Neural cell (in vitro differentiated cells): ENCODE measurements at regions not wholly inside any gene's neighbourhood (a gene's known extent, or its start where the extent isn't known, plus 50 kb on each side); places are given as distances from the start of the nearest gene placed in this dataset.

ENCODE experiments used
- H2AFZ ChIP-seq: fragments of 200-600, 300-800 bp; sonication (generic), shearing (Covaris generic); 2 replicates; pipeline ENCODE4 v1.6.0; 2014; ENCODE audit warnings: low read depth, mild to moderate bottlenecking, antibody characterized with exemption, low read length, moderate library complexity
- H3F3A ChIP-seq: fragments of 200-600 bp; shearing (Covaris generic); 2 replicates; pipeline ENCODE4 v1.6.1; 2016; ENCODE audit warnings: mild to moderate bottlenecking, moderate library complexity, mixed read lengths, antibody characterized with exemption, low read length; ENCODE audit not compliant: insufficient read depth, poor library complexity, severe bottlenecking
- H3K27ac ChIP-seq: fragments of 200-600, 300-800 bp; sonication (generic), shearing (Covaris generic); 2 replicates; pipeline ENCODE4 v1.5.1; 2014; ENCODE audit warnings: mild to moderate bottlenecking, low read length, moderate library complexity
- H3K27me3 ChIP-seq: fragments of 300-800, 200-600 bp; sonication (generic), shearing (Covaris generic); 2 replicates; pipeline ENCODE4 v1.6.0; 2014; ENCODE audit warnings: mild to moderate bottlenecking, low read depth, low read length, moderate library complexity; ENCODE audit not compliant: insufficient read depth
- H3K36me3 ChIP-seq: fragments of 300-800, 200-600 bp; sonication (generic), shearing (Covaris generic); 2 replicates; pipeline ENCODE4 v1.5.1; 2014; ENCODE audit warnings: mild to moderate bottlenecking, antibody characterized with exemption, low read length, moderate library complexity; ENCODE audit not compliant: insufficient read depth
- H3K4me2 ChIP-seq: fragments of 300-800, 200-600 bp; sonication (generic), shearing (Covaris generic); 2 replicates; pipeline ENCODE4 v1.6.0; 2014; ENCODE audit warnings: mild to moderate bottlenecking, low read length
- H3K4me3 ChIP-seq: fragments of 300-800, 200-600 bp; sonication (generic), shearing (Covaris generic); 2 replicates; pipeline ENCODE4 v1.5.1; 2014; ENCODE audit warnings: mild to moderate bottlenecking, low read length, moderate library complexity
- H3K79me2 ChIP-seq: fragments of 200-600 bp; shearing (Covaris generic); replicated peaks from 2 replicates; pipeline ENCODE4 v1.6.0; 2014; ENCODE audit warnings: mild to moderate bottlenecking, low read length, moderate library complexity; ENCODE audit not compliant: insufficient read depth
- H3K9ac ChIP-seq: fragments of 300-800, 200-600 bp; sonication (generic), shearing (Covaris generic); 2 replicates; pipeline ENCODE4 v1.6.1; 2016; ENCODE audit warnings: mild to moderate bottlenecking, low read length, mixed read lengths
- H3K9me2 ChIP-seq: fragments of 200-600 bp; shearing (Covaris generic); 2 replicates; pipeline ENCODE4 v1.6.1; 2016; ENCODE audit warnings: mild to moderate bottlenecking, low read length, mixed read lengths; ENCODE audit not compliant: insufficient read depth
- H3K9me3 ChIP-seq: fragments of 200-600, 300-800 bp; sonication (generic), shearing (Covaris generic); 2 replicates; pipeline ENCODE4 v1.6.1; 2016; ENCODE audit warnings: mild to moderate bottlenecking, mixed run types, low read length, moderate library complexity, mixed read lengths
- H4K20me1 ChIP-seq: fragments of 200-600 bp; shearing (Covaris generic); 2 replicates; pipeline ENCODE4 v1.6.1; 2016; ENCODE audit warnings: mild to moderate bottlenecking, mixed run types; ENCODE audit not compliant: insufficient read depth
- EP300 ChIP-seq: fragments of 450-650 bp; conservative IDR thresholded peaks from 2 replicates; pipeline ENCODE4 v1.6.1; 2014; ENCODE audit warnings: antibody characterized with exemption, mild to moderate bottlenecking, moderate library complexity; ENCODE audit not compliant: poor library complexity, severe bottlenecking
- EZH2 ChIP-seq: fragments of 200-600, 300-800 bp; shearing (Covaris generic), sonication (generic); IDR thresholded peaks from 2 replicates; pipeline ENCODE4 v1.6.1; 2014; ENCODE audit warnings: antibody characterized with exemption, low read length, borderline replicate concordance, mild to moderate bottlenecking; ENCODE audit not compliant: insufficient read depth, poor library complexity, severe bottlenecking
- MXI1 ChIP-seq: fragments of 450-650 bp; conservative IDR thresholded peaks from 2 replicates; pipeline ENCODE4 v1.6.1; 2014; ENCODE audit warnings: antibody characterized with exemption, mild to moderate bottlenecking; ENCODE audit not compliant: poor library complexity, severe bottlenecking
- POLR2AphosphoS5 ChIP-seq: IDR thresholded peaks from 2 replicates; pipeline ENCODE4 v1.6.1; 2012
- RAD21 ChIP-seq: fragments of 450-650 bp; conservative IDR thresholded peaks from 2 replicates; pipeline ENCODE4 v1.6.1; 2014; ENCODE audit warnings: antibody characterized with exemption, mild to moderate bottlenecking, moderate library complexity
- REST ChIP-seq: IDR thresholded peaks from 2 replicates; pipeline ENCODE4 v1.6.1; 2012; ENCODE audit warnings: borderline replicate concordance
- SMC3 ChIP-seq: fragments of 450-650 bp; conservative IDR thresholded peaks from 2 replicates; pipeline ENCODE4 v1.6.1; 2014; ENCODE audit warnings: antibody characterized with exemption, mild to moderate bottlenecking, moderate library complexity; ENCODE audit not compliant: poor library complexity
- TAF1 ChIP-seq: IDR thresholded peaks from 2 replicates; pipeline ENCODE4 v1.6.1; 2012; ENCODE audit warnings: low read depth
- TF ChIP-seq, protein P1 (sequence below): fragments of 450-650 bp; IDR thresholded peaks from 2 replicates; pipeline ENCODE4 v1.5.1; 2014; ENCODE audit warnings: antibody characterized with exemption, mild to moderate bottlenecking, moderate library complexity; ENCODE audit not compliant: poor library complexity, severe bottlenecking

- Histone ChIP-seq H3K9me3 (no peaks in the 10 kb centered on the region), H4K20me1 (no peaks in the 10 kb centered on the region), H3K4me3 (no peak overlapping the region), H3K9me2 (no peaks in the 10 kb centered on the region), H3F3A (no peaks in the 10 kb centered on the region), H2AFZ (no peak overlapping the region), H3K36me3 (no peaks in the 10 kb centered on the region), H3K9ac (no peak overlapping the region), H3K79me2 (no peaks in the 10 kb centered on the region), H3K27me3 (no peaks in the 10 kb centered on the region), H3K27ac (no peak overlapping the region), H3K4me2 (no peak overlapping the region)
- TF ChIP-seq POLR2AphosphoS5 = no peak
Measured at GRCh38 chr3:72584262-72584661, 264.0 kb downstream of the SHQ1 start.

DNA sequence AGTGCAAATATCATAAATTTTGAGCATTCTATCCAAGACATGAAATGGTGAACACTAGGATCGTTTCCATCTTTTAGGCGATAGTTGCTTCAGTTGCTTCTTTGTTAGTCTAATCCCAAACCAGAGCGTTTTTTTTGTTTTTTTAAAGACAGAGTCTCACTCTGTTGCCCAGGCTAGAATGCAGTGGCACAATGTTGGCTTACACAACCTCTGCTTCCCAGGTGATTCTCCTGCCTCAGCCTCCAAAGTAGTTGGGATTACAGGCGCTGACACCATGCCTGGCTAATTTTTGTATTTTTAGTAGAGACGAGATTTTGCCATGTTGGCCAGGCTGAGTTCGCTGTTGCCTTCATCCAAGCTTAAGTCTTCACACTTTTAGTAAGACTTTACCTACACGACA, 265.3 kb downstream of the SHQ1 start:
- Histone ChIP-seq H3K9me3 (no peaks in the 10 kb centered on the region), H3K27me3 (no peaks in the 10 kb centered on the region), H3K9me2 (no peaks in the 10 kb centered on the region), H3K4me2 (no peak overlapping the region), H3K4me3 (no peak overlapping the region), H3K9ac (no peak overlapping the region), H2AFZ (no peak overlapping the region), H3K79me2 (no peaks in the 10 kb centered on the region), H3K27ac (no peak overlapping the region), H4K20me1 (no peaks in the 10 kb centered on the region), H3K36me3 (no peaks in the 10 kb centered on the region), H3F3A (no peaks in the 10 kb centered on the region)
- TF ChIP-seq EZH2 (no peak), TAF1 (no peak), EP300 (no peak), RAD21 (no peak), SMC3 (no peak), MXI1 (no peak), POLR2AphosphoS5 (no peak), REST (no peak)
- TF ChIP-seq, protein P1, sequence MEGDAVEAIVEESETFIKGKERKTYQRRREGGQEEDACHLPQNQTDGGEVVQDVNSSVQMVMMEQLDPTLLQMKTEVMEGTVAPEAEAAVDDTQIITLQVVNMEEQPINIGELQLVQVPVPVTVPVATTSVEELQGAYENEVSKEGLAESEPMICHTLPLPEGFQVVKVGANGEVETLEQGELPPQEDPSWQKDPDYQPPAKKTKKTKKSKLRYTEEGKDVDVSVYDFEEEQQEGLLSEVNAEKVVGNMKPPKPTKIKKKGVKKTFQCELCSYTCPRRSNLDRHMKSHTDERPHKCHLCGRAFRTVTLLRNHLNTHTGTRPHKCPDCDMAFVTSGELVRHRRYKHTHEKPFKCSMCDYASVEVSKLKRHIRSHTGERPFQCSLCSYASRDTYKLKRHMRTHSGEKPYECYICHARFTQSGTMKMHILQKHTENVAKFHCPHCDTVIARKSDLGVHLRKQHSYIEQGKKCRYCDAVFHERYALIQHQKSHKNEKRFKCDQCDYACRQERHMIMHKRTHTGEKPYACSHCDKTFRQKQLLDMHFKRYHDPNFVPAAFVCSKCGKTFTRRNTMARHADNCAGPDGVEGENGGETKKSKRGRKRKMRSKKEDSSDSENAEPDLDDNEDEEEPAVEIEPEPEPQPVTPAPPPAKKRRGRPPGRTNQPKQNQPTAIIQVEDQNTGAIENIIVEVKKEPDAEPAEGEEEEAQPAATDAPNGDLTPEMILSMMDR = no peak

DNA sequence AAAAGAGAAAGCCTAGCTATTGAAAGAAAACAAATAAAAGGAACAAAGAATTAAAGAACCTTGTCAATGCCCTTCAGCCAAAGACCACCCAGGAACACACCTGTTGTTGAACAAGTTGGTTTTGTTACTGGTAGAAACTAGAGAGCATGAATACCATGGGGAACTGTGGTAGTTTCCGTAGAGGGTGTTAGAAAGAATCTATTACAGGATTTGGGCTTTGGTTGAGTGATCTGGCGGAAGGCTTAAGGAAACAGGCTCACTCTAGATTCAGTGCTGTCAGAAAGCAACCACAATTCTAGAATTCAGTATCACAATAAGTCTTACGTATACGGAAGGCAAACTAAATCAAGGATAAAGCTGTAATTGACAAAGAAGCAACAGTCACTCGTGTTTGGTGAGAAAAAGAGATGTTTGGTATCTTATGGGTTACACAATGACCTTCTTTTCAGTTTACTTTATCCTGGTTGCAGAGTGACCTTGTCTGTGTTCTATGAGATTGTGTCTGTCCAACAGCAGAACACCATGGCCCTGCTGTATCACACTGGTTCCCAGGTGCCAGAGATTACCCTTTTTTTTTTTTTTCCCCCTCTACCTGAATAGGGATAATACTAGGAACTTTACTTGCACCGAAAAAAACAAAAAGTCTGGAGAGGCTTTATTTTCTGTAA, 265.9 kb downstream of the SHQ1 start:
- no peaks in the 10 kb centered on the region for H3F3A ChIP-seq
- no peaks in the 10 kb centered on the region for H4K20me1 ChIP-seq
- no peaks in the 10 kb centered on the region for H3K9me2 ChIP-seq
- no peaks in the 10 kb centered on the region for H3K9me3 ChIP-seq
- no peak overlapping the region for H3K27ac ChIP-seq
- no peaks in the 10 kb centered on the region for H3K36me3 ChIP-seq
- H3K27me3 ChIP-seq = no peaks in the 10 kb centered on the region
- TF ChIP-seq EP300 (no peak), REST (no peak)
- TF ChIP-seq, protein P1 = no peak
- no peaks in the 10 kb centered on the region for H3K79me2 ChIP-seq
- H3K4me3 ChIP-seq = no peak overlapping the region
- no peak overlapping the region for H3K4me2 ChIP-seq
- H3K9ac ChIP-seq = no peak overlapping the region
- no peak overlapping the region for H2AFZ ChIP-seq
